ENCODE measurements at regions not wholly inside any gene's neighbourhood (a gene's known extent, or its start where the extent isn't known, plus 50 kb on each side); places are given as distances from the start of the nearest gene placed in this dataset.
A peak's percentile ranks its signal among the peaks of the same experiment; 100 is the strongest.
"Not testable (repeated sequence)": the region's sequence is repeated elsewhere in the genome, so short reads cannot be mapped to it uniquely, and the experiment has no call there.

DNA sequence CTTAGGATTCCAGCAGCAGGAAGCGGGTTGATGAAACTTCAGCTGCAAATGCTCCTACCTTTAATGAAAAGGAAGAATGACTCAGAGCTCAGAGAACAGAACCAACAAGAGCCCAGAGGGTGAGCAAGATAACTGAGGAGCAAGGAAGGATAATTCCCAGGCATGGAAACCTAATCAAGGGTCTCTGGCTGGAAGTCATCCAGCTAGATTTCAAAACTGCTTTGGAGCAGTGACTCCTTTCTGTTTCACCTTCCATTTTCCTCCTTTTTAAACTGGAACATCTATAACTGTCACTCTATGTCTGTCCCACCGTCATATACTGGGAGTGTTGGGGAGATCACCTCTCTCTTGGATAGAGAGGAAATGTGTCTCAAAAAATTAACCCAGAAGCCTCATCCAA is 148.4 kb upstream of the RAB6C start:
- Histone ChIP-seq H3K27me3 (no peaks in the 10 kb centered on the region), H3K27ac (no peak overlapping the region), H3K4me1 (no peaks in the 10 kb centered on the region), H3K4me3 (no peak overlapping the region), H3K36me3 (no peaks in the 10 kb centered on the region), H3K9me3 (no peaks in the 10 kb centered on the region)
- TF ChIP-seq POLR2A (IDR thresholded peaks at IDR 0.05): no peak
- TF ChIP-seq, protein P1, sequence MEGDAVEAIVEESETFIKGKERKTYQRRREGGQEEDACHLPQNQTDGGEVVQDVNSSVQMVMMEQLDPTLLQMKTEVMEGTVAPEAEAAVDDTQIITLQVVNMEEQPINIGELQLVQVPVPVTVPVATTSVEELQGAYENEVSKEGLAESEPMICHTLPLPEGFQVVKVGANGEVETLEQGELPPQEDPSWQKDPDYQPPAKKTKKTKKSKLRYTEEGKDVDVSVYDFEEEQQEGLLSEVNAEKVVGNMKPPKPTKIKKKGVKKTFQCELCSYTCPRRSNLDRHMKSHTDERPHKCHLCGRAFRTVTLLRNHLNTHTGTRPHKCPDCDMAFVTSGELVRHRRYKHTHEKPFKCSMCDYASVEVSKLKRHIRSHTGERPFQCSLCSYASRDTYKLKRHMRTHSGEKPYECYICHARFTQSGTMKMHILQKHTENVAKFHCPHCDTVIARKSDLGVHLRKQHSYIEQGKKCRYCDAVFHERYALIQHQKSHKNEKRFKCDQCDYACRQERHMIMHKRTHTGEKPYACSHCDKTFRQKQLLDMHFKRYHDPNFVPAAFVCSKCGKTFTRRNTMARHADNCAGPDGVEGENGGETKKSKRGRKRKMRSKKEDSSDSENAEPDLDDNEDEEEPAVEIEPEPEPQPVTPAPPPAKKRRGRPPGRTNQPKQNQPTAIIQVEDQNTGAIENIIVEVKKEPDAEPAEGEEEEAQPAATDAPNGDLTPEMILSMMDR (IDR thresholded peaks at IDR 0.05 in 4 of 5, conservative IDR thresholded peaks at IDR 0.05 in 1 of 5): no peak
- in situ Hi-C loops (cut with MboI; ENCODE audit: low sequenced_read_pairs in 4 of 4): no loop called here
- DNase-seq (no peak), ATAC-seq (no peak)
- intact Hi-C loops (cut with DNase I; ENCODE audit: low total_unique reads): no loop called here

DNA sequence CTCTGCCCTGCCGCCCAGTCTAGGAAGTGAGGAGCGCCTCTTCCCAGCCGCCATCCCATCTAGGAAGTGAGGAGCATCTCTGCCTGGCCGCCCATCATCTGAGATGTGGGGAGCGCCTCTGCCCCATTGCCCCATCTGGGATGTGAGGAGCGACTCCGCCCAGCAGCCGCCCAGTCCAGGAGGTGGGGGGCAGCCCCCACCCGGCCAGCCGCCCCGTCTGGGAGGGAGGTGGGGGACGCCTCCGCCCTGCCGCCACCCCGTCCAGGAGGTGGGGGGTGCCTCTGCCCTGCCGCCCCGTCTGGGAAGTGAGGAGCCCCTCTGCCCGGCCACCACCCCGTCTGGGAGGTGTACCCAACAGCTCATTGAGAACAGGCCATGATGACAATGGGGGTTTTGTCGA is 146.0 kb upstream of the RAB6C start:
- H3K27ac ChIP-seq; H3K36me3 ChIP-seq; H3K4me3 ChIP-seq; H3K4me1 ChIP-seq; intact Hi-C loops (cut with DNase I; ENCODE audit: low total_unique reads); H3K9me3 ChIP-seq; ATAC-seq; DNase-seq; H3K27me3 ChIP-seq; in situ Hi-C loops (cut with MboI; ENCODE audit: low sequenced_read_pairs in 4 of 4): not testable (repeated sequence)

DNA sequence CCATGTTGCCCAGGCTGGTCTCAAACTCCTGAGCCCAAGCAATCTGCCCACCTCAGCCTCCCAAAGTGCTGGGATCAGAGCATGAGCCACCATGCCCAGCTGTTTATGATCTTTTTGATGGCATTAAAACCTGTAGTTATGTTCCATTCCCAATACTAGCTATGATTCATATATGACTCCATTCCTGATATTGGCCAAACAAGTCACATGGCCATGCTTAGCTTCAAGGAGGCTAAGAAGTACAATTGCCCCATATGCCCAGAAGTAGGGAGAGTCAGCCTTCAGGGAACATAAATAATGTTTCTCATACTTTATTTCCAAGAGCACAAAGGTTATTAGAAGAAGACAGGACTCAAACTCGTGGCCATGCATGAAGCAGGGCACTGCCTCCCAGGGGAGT is 132.4 kb upstream of the RAB6C start:
- ATAC-seq (no peak), DNase-seq (no peak)
- Histone ChIP-seq H3K27me3 (no peaks in the 10 kb centered on the region), H3K4me3 (no peak overlapping the region), H3K27ac (no peak overlapping the region), H3K9me3 (no peaks in the 10 kb centered on the region), H3K36me3 (no peaks in the 10 kb centered on the region), H3K4me1 (no peaks in the 10 kb centered on the region)
- intact Hi-C loops (cut with DNase I; ENCODE audit: low total_unique reads) (loop anchor here (5.0 kb wide), 1 partner anchor 1110 kb away; no protein-coding TSS in a partner anchor), in situ Hi-C loops (cut with MboI; ENCODE audit: low sequenced_read_pairs in 4 of 4) (no loop called here)
- TF ChIP-seq, protein P1 (IDR thresholded peaks at IDR 0.05 in 4 of 5, conservative IDR thresholded peaks at IDR 0.05 in 1 of 5): no peak
- no peak for TF ChIP-seq POLR2A (IDR thresholded peaks at IDR 0.05)

DNA sequence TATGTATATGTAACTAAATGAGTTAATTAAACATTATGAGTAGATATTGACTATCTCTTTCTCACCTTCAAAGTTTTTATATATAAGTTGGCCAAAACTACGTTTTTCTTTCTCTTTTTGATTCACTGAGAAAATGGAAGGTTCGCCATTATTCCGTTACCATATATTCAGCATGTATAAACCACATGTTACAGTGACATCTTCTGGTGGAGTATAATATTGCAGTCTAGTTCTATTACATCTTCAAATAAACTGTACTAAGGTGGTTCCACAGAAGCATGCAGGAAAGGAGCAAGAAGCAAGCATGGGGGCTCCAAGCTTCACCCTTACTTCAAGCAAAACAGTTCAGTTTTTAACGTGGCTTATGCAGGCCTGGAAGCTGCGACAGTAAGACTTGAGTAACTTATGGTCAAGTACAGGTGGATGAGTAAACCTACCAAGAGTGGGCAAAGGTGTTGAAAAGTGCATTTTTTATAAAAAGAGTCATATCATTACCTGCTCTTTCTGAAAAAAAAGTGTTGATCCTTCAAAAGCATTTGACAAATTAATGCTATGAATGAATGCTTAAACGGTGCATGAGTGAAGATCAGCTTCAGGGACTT is 129.8 kb upstream of the RAB6C start:
- ATAC-seq (peak; percentile 52 to 78), DNase-seq (no peak)
- H3K4me1 ChIP-seq: no peaks in the 10 kb centered on the region
- in situ Hi-C loops (cut with MboI; ENCODE audit: low sequenced_read_pairs in 4 of 4): loop anchor here in 2 of 4 donors (25.0 kb wide), 2 partner anchors 637 to 1112 kb away; no protein-coding TSS in a partner anchor
- H3K4me3 ChIP-seq: peak overlapping the region in 1 of 4 donors; percentile 22
- H3K36me3 ChIP-seq: no peaks in the 10 kb centered on the region
- no peaks in the 10 kb centered on the region for H3K27me3 ChIP-seq
- H3K27ac ChIP-seq: no peak overlapping the region
- TF ChIP-seq, protein P1 (IDR thresholded peaks at IDR 0.05 in 4 of 5, conservative IDR thresholded peaks at IDR 0.05 in 1 of 5): peak; percentile 50 to 78 (median 58)
- no peak for TF ChIP-seq POLR2A (IDR thresholded peaks at IDR 0.05)
- H3K9me3 ChIP-seq: no peaks in the 10 kb centered on the region
- intact Hi-C loops (cut with DNase I; ENCODE audit: low total_unique reads): loop anchor here (5.0 kb wide), 1 partner anchor 1112 kb away; no protein-coding TSS in a partner anchor

DNA sequence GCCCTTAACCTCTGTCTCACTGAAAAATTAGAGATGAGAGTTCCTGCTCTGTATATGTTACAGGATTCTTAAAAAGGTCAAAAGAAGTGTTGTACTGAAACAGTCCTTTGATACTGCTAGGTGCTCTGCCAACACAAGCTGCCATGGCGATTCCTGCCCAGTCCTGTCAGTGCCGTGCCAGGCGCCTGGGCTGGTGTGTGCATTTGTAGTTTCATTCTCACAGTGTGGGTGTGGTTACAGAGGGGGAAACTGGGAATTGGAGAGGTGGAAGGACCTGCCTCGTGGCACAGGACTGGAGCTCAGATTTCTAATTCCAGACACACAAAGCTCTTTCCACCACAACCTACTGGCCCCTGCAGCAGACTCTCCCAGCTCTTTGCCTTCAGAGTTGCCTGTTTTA is 122.3 kb upstream of the RAB6C start:
- Histone ChIP-seq H3K27me3 (no peaks in the 10 kb centered on the region), H3K4me1 (peaks cover 0 to 5% of the 10 kb centered on the region in 2 donors), H3K36me3 (no peaks in the 10 kb centered on the region), H3K27ac (no peak overlapping the region), H3K9me3 (peaks cover 0 to 4% (median 0%) of the 10 kb centered on the region in 3 donors), H3K4me3 (no peak overlapping the region)
- in situ Hi-C loops (cut with MboI; ENCODE audit: low sequenced_read_pairs in 4 of 4): loop anchor here in 2 of 4 donors (25.0 kb wide), 2 partner anchors 645 to 1120 kb away; no protein-coding TSS in a partner anchor
- no peak for ATAC-seq
- intact Hi-C loops (cut with DNase I; ENCODE audit: low total_unique reads): no loop called here
- no peak for TF ChIP-seq POLR2A (IDR thresholded peaks at IDR 0.05)
- TF ChIP-seq, protein P1 (IDR thresholded peaks at IDR 0.05 in 4 of 5, conservative IDR thresholded peaks at IDR 0.05 in 1 of 5): no peak
- DNase-seq: no peak
